Peyer's patch (tissue), 4 donors: ENCODE measurements at regions not wholly inside any gene's neighbourhood (a gene's known extent, or its start where the extent isn't known, plus 50 kb on each side); places are given as distances from the start of the nearest gene placed in this dataset.

Experiments
- DNase-seq, 3 donors: peaks; one replicate each; pipeline ENCODE4 v3.0.0-alpha.2; 2017 to 2019
- H3K27ac ChIP-seq, 4 donors: fragments of 200-600 bp; sonication (generic); one replicate each; pipeline ENCODE4 v1.5.1; 2016 to 2019
- H3K27me3 ChIP-seq, 2 donors: fragments of 200-600 bp; sonication (generic); one replicate each; pipeline ENCODE4 v1.5.1; 2019
- H3K36me3 ChIP-seq, 3 donors: fragments of 200-600 bp; sonication (generic); one replicate each; pipeline ENCODE4 v1.5.1; 2016 to 2019
- H3K4me1 ChIP-seq, 4 donors: fragments of 200-600 bp; sonication (generic); one replicate each; pipeline ENCODE4 v1.5.1; 2016 to 2019
- H3K4me3 ChIP-seq, 4 donors: fragments of 200-600 bp; sonication (generic); 1 replicate in 3 of 4; 2 replicates in 1 of 4; pipeline ENCODE4 v1.5.1; 2016 to 2019; ENCODE audit warnings: mild to moderate bottlenecking in 1 of 4
- H3K9me3 ChIP-seq, 4 donors: fragments of 200-600 bp; sonication (generic); one replicate each; pipeline ENCODE4 v1.5.1; 2016 to 2019; ENCODE audit warnings: mild to moderate bottlenecking in 1 of 4
- POLR2A ChIP-seq, 2 donors: fragments of 450-650 bp; IDR thresholded peaks; one replicate each; pipeline ENCODE4 v1.5.1; 2017; ENCODE audit warnings: antibody characterized with exemption in 2 of 2, mild to moderate bottlenecking in 2 of 2, moderate library complexity in 2 of 2
- TF ChIP-seq, protein P1 (sequence below), 6 experiments: fragments of 450-650 bp in 4 of 6; fragments of 200-600 bp in 2 of 6; sonication (generic) in 1 of 6; IDR thresholded peaks; one replicate each; pipeline ENCODE4 v1.5.1; 2017 to 2019; ENCODE audit warnings: antibody characterized with exemption in 6 of 6, mild to moderate bottlenecking in 3 of 6, moderate library complexity in 1 of 6

DNA sequence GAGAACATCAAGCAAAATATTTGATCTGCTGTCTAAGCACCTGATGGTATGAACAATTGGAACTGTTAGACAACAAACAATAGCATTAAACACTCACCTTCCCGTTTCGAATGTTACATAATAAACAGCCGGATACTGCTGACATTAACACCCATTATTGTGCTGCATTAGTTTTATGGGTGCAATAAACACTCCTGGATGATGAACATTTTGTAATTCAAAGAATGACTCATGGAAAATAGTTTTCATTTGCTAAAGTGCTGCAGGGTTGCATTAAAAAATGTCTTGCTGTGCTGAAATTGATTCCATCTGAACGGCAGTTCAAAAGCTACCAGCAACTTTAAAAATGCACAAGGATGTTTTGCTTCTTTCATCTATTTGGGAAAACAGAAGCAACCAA is 100.8 kb upstream of the SORBS2 start:
- H3K36me3 ChIP-seq, result no peaks in the 10 kb centered on the region
- H3K27me3 ChIP-seq, result no peaks in the 10 kb centered on the region
- H3K27ac ChIP-seq, result peak overlapping the region in 2 of 4 donors; percentile 17 to 18
- H3K9me3 ChIP-seq, result no peaks in the 10 kb centered on the region
- H3K4me3 ChIP-seq, result no peak overlapping the region
- DNase-seq, result no peak
- TF ChIP-seq, protein P1, sequence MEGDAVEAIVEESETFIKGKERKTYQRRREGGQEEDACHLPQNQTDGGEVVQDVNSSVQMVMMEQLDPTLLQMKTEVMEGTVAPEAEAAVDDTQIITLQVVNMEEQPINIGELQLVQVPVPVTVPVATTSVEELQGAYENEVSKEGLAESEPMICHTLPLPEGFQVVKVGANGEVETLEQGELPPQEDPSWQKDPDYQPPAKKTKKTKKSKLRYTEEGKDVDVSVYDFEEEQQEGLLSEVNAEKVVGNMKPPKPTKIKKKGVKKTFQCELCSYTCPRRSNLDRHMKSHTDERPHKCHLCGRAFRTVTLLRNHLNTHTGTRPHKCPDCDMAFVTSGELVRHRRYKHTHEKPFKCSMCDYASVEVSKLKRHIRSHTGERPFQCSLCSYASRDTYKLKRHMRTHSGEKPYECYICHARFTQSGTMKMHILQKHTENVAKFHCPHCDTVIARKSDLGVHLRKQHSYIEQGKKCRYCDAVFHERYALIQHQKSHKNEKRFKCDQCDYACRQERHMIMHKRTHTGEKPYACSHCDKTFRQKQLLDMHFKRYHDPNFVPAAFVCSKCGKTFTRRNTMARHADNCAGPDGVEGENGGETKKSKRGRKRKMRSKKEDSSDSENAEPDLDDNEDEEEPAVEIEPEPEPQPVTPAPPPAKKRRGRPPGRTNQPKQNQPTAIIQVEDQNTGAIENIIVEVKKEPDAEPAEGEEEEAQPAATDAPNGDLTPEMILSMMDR (IDR thresholded peaks at IDR 0.05), result no peak
- TF ChIP-seq POLR2A (IDR thresholded peaks at IDR 0.05), result no peak
- H3K4me1 ChIP-seq, result peaks cover 0 to 6% (median 0%) of the 10 kb centered on the region in 4 donors

DNA sequence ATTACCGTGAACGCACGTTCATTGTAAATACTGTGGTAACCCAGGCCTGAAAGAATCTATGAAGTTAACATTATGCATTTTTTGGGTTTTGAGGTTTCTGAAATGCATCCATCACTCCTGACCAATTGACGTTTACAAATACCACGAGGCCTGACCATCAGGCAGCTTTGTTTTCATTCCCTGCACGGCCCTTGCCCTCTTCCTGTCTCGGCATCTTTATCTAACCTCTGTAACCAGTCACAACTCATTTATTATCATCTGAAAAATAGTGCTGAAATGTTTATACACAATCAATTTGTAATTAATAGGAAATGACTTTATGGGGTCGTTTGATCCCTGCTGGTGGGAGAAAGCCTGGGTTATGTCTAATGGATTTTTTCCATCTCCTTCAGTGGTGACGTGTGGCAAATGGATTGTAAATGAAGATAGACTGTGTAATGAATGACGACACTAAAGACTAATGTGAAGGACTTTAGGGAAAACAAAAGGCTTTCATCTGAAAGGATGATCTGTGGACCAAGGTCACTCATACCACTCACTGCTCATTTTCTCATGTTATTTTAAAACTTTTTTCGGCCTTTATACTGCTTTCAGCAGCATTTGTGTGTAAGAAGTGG is 102.7 kb upstream of the SORBS2 start:
- peaks cover 0 to 6% (median 0%) of the 10 kb centered on the region in 4 donors for H3K4me1 ChIP-seq

DNA sequence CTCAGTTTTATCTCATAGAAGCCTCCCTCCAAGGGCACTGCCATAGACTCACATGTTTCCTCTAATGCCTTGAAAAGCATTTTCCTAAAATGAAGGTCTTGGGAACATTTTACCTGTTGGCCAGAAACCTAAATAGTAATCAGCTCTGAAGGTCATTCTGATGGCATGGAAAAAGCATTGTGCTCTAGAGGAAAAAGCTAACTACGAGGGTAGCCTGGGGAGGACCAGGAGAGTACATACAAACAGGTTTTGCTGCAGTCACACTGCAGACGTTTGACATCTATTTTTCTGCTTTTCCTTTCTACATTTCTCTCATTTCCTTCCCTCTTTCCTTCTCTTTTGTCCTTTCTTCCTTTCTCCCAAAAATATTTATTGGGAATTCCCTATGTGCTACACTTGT is 103.3 kb upstream of the SORBS2 start:
- H3K27ac ChIP-seq, result no peak overlapping the region

More for the DNA sequence above, 102.7 kb upstream of the SORBS2 start:
- Histone ChIP-seq H3K36me3 (no peaks in the 10 kb centered on the region), H3K27ac (no peak overlapping the region), H3K9me3 (no peaks in the 10 kb centered on the region), H3K27me3 (no peaks in the 10 kb centered on the region), H3K4me3 (no peak overlapping the region)
- DNase-seq, result no peak
- no peak for TF ChIP-seq POLR2A (IDR thresholded peaks at IDR 0.05)
- TF ChIP-seq, protein P1 (IDR thresholded peaks at IDR 0.05), result no peak

DNA sequence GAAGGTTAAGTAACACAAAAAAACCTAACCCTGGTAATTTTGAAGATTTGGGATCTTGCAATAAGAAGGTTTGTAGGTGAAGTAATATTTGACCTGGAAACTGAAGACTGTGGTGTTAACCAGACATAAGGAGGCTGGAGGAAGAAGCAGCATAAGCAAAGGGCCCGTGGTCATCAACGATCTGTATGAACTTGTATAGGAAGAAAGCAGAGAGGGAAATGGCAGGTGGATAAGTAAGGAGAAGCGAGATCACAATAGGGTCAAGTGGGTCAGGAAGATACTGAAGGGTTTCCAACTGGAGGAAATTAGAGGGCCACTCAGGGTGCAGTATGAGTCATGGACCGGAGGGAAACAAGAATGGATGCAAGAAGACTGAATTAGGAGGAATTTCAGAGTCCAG is 103.8 kb upstream of the SORBS2 start:
- no peak for DNase-seq
- Histone ChIP-seq H3K4me3 (no peak overlapping the region), H3K36me3 (no peaks in the 10 kb centered on the region), H3K4me1 (peaks cover 0 to 6% (median 0%) of the 10 kb centered on the region in 4 donors), H3K27ac (no peak overlapping the region), H3K27me3 (no peaks in the 10 kb centered on the region), H3K9me3 (no peaks in the 10 kb centered on the region)
- no peak for TF ChIP-seq POLR2A (IDR thresholded peaks at IDR 0.05)
- TF ChIP-seq, protein P1 (IDR thresholded peaks at IDR 0.05), result no peak

More for the DNA sequence above, 103.3 kb upstream of the SORBS2 start:
- H3K4me3 ChIP-seq, result no peak overlapping the region
- TF ChIP-seq, protein P1 (IDR thresholded peaks at IDR 0.05), result no peak
- no peak for TF ChIP-seq POLR2A (IDR thresholded peaks at IDR 0.05)
- no peaks in the 10 kb centered on the region for H3K9me3 ChIP-seq
- no peaks in the 10 kb centered on the region for H3K36me3 ChIP-seq
- no peaks in the 10 kb centered on the region for H3K27me3 ChIP-seq
- H3K4me1 ChIP-seq, result peaks cover 0 to 6% (median 0%) of the 10 kb centered on the region in 4 donors
- no peak for DNase-seq

DNA sequence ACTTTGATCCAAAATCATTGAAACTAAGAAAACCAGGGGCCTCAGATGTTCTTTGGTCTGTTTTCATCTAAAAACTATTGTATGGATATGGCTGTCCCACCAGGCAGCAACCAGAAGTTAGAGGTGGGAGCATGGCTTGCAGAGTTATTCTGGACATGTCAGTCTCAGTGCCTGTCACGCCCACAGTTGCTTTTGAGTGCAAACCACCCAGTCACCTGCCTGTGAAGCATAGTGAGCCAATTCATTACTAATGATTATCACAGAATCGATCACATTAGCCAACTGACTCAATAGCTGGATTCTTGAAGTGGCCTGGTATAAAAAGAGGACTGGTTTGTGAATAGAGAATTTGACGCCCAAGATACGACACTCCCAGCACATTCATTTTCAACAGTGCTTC is 104.2 kb upstream of the SORBS2 start:
- DNase-seq, result no peak
- no peaks in the 10 kb centered on the region for H3K9me3 ChIP-seq
- H3K4me1 ChIP-seq, result peaks cover 0 to 6% (median 0%) of the 10 kb centered on the region in 4 donors
- no peak overlapping the region for H3K27ac ChIP-seq
- no peak overlapping the region for H3K4me3 ChIP-seq
- H3K36me3 ChIP-seq, result no peaks in the 10 kb centered on the region
- H3K27me3 ChIP-seq, result no peaks in the 10 kb centered on the region
- TF ChIP-seq, protein P1 (IDR thresholded peaks at IDR 0.05), result no peak
- no peak for TF ChIP-seq POLR2A (IDR thresholded peaks at IDR 0.05)
